C4-2B (cell line): ENCODE measurements at regions not wholly inside any gene's neighbourhood (a gene's known extent, or its start where the extent isn't known, plus 50 kb on each side); places are given as distances from the start of the nearest gene placed in this dataset.

ENCODE experiments used
- ZFX ChIP-seq: fragments of 450-650 bp; IDR thresholded peaks from 2 replicates; pipeline ENCODE4 v1.6.1; 2017
- TF ChIP-seq, protein P1 (sequence below): fragments of 450-650 bp; conservative IDR thresholded peaks from 2 replicates; pipeline ENCODE4 v1.5.1; 2017; ENCODE audit warnings: mild to moderate bottlenecking

GRCh38 chr1:195965475-195965874 is 642.8 kb downstream of the KCNT2 start:
- TF ChIP-seq, protein P1, sequence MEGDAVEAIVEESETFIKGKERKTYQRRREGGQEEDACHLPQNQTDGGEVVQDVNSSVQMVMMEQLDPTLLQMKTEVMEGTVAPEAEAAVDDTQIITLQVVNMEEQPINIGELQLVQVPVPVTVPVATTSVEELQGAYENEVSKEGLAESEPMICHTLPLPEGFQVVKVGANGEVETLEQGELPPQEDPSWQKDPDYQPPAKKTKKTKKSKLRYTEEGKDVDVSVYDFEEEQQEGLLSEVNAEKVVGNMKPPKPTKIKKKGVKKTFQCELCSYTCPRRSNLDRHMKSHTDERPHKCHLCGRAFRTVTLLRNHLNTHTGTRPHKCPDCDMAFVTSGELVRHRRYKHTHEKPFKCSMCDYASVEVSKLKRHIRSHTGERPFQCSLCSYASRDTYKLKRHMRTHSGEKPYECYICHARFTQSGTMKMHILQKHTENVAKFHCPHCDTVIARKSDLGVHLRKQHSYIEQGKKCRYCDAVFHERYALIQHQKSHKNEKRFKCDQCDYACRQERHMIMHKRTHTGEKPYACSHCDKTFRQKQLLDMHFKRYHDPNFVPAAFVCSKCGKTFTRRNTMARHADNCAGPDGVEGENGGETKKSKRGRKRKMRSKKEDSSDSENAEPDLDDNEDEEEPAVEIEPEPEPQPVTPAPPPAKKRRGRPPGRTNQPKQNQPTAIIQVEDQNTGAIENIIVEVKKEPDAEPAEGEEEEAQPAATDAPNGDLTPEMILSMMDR: no peak
- TF ChIP-seq ZFX: no peak
